Muscle of leg (tissue), 3 donors: ENCODE measurements at regions not wholly inside any gene's neighbourhood (a gene's known extent, or its start where the extent isn't known, plus 50 kb on each side); places are given as distances from the start of the nearest gene placed in this dataset.
"Not testable (repeated sequence)": the region's sequence is repeated elsewhere in the genome, so short reads cannot be mapped to it uniquely, and the experiment has no call there.

Experiments used
- DNase-seq: peaks from one replicate; pipeline ENCODE4 v3.0.0; 2013
- H3K27ac ChIP-seq: one replicate; pipeline ENCODE4 v1.5.1; 2013; ENCODE audit warnings: mild to moderate bottlenecking, low read length, control low read depth
- H3K27me3 ChIP-seq: one replicate; pipeline ENCODE4 v1.6.1; 2013; ENCODE audit warnings: low read length; ENCODE audit not compliant: control insufficient read depth, insufficient read depth
- H3K36me3 ChIP-seq: one replicate; pipeline ENCODE4 v1.6.1; 2013; ENCODE audit warnings: low read length; ENCODE audit not compliant: control insufficient read depth, insufficient read depth
- H3K4me1 ChIP-seq: one replicate; pipeline ENCODE4 v1.6.1; 2013; ENCODE audit warnings: low read length; ENCODE audit not compliant: control insufficient read depth, insufficient read depth
- H3K4me3 ChIP-seq: one replicate; pipeline ENCODE4 v1.5.1; 2013; ENCODE audit warnings: low read length, control low read depth
- H3K9me3 ChIP-seq: replicated peaks from 2 replicates; pipeline ENCODE4 v1.6.1; 2013; ENCODE audit warnings: low read depth, low read length; ENCODE audit not compliant: control insufficient read depth
- WGBS: methylation state at CpG from one replicate; pipeline ENCODE4 v1.1.5; 2013; ENCODE audit warnings: missing lambda C conversion rate; ENCODE audit not compliant: insufficient coverage; 5-methylcytosine and 5-hydroxymethylcytosine counted together

GRCh38 chr11:97902828-97903227 lies 1117.9 kb upstream of the CNTN5 start:
- Histone ChIP-seq H3K27me3 (no peaks in the 10 kb centered on the region), H3K9me3 (no peaks in the 10 kb centered on the region), H3K4me3 (no peak overlapping the region), H3K27ac (no peak overlapping the region), H3K4me1 (no peaks in the 10 kb centered on the region), H3K36me3 (no peaks in the 10 kb centered on the region)
- no peak for DNase-seq
- WGBS, result no CpG with 5 or more reads among the region's 1 CpG

DNA sequence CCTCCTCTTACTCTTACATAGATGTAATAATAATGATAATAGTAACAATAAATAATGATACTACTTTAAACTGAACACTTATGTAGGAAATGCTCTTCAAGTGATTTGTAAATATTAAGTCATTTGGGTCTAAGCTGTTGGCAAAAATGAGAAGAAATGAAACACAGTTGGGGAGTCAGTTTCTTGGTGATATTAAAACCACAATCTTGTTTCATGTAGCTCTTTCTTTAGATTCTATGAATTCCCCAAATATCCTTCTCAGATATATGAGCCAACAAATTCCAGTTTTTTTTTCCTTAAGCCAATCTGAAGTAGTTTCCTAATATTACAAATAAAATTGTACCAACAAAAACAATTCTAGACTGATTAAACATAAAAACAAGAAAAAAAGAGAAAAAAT lies 1115.6 kb upstream of the CNTN5 start:
- H3K27ac ChIP-seq, result no peak overlapping the region
- DNase-seq, result no peak
- no peak overlapping the region for H3K4me3 ChIP-seq
- H3K27me3 ChIP-seq, result no peaks in the 10 kb centered on the region
- no peaks in the 10 kb centered on the region for H3K4me1 ChIP-seq
- no peaks in the 10 kb centered on the region for H3K36me3 ChIP-seq
- H3K9me3 ChIP-seq, result no peaks in the 10 kb centered on the region

GRCh38 chr11:97905671-97906070 lies 1115.1 kb upstream of the CNTN5 start:
- no peaks in the 10 kb centered on the region for H3K27me3 ChIP-seq
- no peak for DNase-seq
- H3K36me3 ChIP-seq, result no peaks in the 10 kb centered on the region
- WGBS, result no CpG with 5 or more reads among the region's 1 CpG
- H3K4me3 ChIP-seq, result no peak overlapping the region
- no peaks in the 10 kb centered on the region for H3K9me3 ChIP-seq
- no peaks in the 10 kb centered on the region for H3K4me1 ChIP-seq
- no peak overlapping the region for H3K27ac ChIP-seq

DNA sequence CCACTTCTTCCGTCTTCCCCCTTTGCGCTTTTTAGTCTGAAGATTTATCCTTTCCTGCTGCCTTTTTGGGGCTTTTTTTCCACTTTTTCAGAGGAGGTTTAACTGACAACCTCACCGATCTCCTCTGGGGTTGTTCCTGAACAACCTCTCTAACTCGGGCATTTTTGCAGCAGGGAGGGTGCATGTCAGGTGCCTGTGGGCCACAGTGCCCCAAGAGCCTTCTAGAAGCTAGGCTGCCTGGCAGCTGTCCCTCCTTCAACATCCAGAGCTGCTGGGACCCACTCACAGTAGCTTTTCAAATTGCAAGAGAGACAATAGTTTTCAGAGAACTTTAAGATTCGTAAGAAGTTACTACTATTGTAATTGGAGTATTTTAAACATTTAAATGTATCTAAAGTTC lies 1112.4 kb upstream of the CNTN5 start:
- H3K27me3 ChIP-seq, result no peaks in the 10 kb centered on the region
- 85% methylated on average over 2 of the region's 5 CpGs for WGBS
- no peak for DNase-seq
- H3K4me3 ChIP-seq, result no peak overlapping the region
- no peaks in the 10 kb centered on the region for H3K36me3 ChIP-seq
- no peak overlapping the region for H3K27ac ChIP-seq
- H3K4me1 ChIP-seq, result no peaks in the 10 kb centered on the region
- no peaks in the 10 kb centered on the region for H3K9me3 ChIP-seq

GRCh38 chr11:97909614-97910399 lies 1110.9 kb upstream of the CNTN5 start:
- no CpG with 5 or more reads among the region's 7 CpGs for WGBS
- Histone ChIP-seq H3K4me1 (no peaks in the 10 kb centered on the region), H3K4me3 (no peak overlapping the region), H3K27ac (no peak overlapping the region), H3K36me3 (no peaks in the 10 kb centered on the region), H3K27me3 (no peaks in the 10 kb centered on the region), H3K9me3 (no peaks in the 10 kb centered on the region)
- DNase-seq, result no peak

GRCh38 chr11:97912629-97913028 lies 1108.1 kb upstream of the CNTN5 start:
- Histone ChIP-seq H3K4me1 (no peaks in the 10 kb centered on the region), H3K27me3 (no peaks in the 10 kb centered on the region), H3K4me3 (no peak overlapping the region), H3K36me3 (no peaks in the 10 kb centered on the region), H3K27ac (no peak overlapping the region), H3K9me3 (no peaks in the 10 kb centered on the region)
- DNase-seq, result no peak
- WGBS, result no CpG with 5 or more reads among the region's 3 CpGs

DNA sequence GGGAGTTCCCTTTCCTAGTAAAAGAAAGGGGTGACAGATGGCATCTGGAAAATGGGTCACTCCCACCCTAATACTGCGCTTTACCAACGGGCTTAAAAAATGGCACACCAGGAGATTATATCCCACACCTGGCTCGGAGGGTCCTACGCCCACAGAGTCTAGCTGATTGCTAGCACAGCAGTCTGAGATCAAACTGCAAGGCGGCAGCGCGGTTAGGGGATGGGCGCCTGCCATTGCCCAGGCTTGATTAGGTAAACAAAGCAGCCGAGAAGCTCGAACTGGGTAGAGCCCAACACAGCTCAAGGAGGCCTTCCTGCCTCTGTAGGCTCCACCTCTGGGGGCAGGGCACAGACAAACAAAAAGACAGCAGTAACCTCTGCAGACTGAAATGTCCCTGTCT lies 1097.8 kb upstream of the CNTN5 start:
- WGBS, result 97% methylated on average over 8 of the region's 10 CpGs

DNA sequence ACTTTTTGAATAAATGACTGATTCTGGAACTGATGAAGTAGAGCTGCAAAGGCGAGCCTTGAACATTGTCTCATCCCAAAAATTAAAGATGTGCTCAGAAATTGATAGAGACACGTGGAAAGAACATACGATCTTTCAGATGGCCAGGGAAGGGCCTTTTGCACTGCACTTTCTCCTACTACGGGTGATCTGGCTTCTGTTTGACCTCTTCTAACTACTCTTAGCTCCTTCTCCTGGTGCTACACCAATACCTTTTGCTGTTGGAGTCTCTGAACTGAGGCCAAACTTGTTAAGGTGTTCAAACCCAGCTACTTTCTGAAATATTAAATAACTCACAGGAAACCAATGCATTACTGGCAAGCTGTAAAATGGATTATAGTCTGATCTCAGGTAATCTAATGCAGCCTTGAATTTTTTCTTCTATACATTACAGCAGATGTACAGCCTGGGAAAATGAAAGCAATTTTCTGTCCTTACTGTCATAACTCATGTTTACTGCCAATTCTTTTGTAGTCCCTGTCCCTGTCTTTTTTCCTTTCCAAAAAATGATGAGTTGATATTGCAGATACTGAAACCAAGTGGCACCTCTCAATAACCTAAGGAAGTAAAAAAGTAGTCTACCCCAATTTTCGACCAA lies 1086.1 kb upstream of the CNTN5 start:
- H3K4me3 ChIP-seq, result no peak overlapping the region
- 70% methylated on average over 4 of the region's 5 CpGs for WGBS

More for the DNA sequence above, 1097.8 kb upstream of the CNTN5 start:
- H3K4me1 ChIP-seq, H3K4me3 ChIP-seq, H3K27me3 ChIP-seq, H3K36me3 ChIP-seq, H3K27ac ChIP-seq, DNase-seq, H3K9me3 ChIP-seq: not testable (repeated sequence)

DNA sequence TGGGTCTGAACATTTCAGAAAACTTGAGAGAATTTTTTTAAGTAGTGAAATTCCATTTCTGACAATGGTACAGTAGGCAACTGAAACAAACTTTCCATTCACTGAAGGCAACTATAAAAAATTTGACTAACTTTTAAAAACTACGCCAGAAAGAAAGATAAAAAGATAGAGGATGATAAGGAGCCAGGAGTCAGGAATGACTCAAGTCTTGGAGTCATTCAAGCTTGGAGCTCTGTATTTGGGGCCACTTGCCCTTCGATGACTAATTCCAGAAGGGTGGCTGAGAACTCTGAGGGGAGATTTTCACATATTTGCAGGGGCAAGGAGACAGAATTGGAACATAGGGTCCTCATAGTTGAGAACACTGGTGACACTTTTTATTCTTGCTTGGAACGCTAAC lies 1083.2 kb upstream of the CNTN5 start:
- Histone ChIP-seq H3K9me3 (no peaks in the 10 kb centered on the region), H3K27ac (no peak overlapping the region), H3K36me3 (no peaks in the 10 kb centered on the region), H3K4me1 (no peaks in the 10 kb centered on the region), H3K4me3 (no peak overlapping the region), H3K27me3 (no peaks in the 10 kb centered on the region)
- no peak for DNase-seq
- 100% methylated on average over 1 of the region's 3 CpGs for WGBS

More for the DNA sequence above, 1086.1 kb upstream of the CNTN5 start:
- Histone ChIP-seq H3K9me3 (no peaks in the 10 kb centered on the region), H3K27me3 (no peaks in the 10 kb centered on the region), H3K36me3 (no peaks in the 10 kb centered on the region), H3K27ac (no peak overlapping the region), H3K4me1 (no peaks in the 10 kb centered on the region)
- DNase-seq, result no peak

DNA sequence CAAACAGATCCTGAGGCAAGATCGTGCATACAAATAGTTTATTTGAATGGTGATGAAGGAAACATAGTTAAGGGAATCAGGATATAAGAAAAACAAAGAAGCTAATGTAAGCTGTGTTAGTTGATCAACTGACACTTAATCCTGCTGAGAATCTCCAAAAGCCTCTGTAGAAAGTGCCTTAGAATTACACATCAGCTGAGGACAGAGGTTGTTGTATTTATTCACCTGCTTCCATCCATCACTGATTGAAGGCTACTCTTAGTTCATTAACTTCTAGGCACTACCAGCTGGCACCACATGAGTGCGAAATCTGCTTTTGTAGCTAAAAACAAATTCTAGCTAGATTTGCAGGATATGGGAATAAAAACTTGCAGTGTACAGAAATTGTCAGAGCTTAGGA lies 1082.0 kb upstream of the CNTN5 start:
- DNase-seq, result no peak

More for the DNA sequence above, 1082.0 kb upstream of the CNTN5 start:
- no peaks in the 10 kb centered on the region for H3K36me3 ChIP-seq
- 80% methylated on average over 1 of the region's 2 CpGs for WGBS
- H3K4me3 ChIP-seq, result no peak overlapping the region
- H3K27me3 ChIP-seq, result no peaks in the 10 kb centered on the region
- no peaks in the 10 kb centered on the region for H3K4me1 ChIP-seq
- H3K9me3 ChIP-seq, result no peaks in the 10 kb centered on the region
- H3K27ac ChIP-seq, result no peak overlapping the region
